ENCODE measurements at regions not wholly inside any gene's neighbourhood (a gene's known extent, or its start where the extent isn't known, plus 50 kb on each side); places are given as distances from the start of the nearest gene placed in this dataset.

- Histone ChIP-seq H3K9me3 (no peaks in the 10 kb centered on the region), H3K4me3 (no peak overlapping the region), H3K27ac (no peak overlapping the region), H3K36me3 (no peaks in the 10 kb centered on the region), H3K27me3 (no peaks in the 10 kb centered on the region), H3K4me1 (no peaks in the 10 kb centered on the region)
- WGBS = 62% methylated on average over 4 of the region's 4 CpGs
- no peak for DNase-seq (ENCODE audit: low spot score in 2 of 2)
- no peak for TF ChIP-seq POLR2A (IDR thresholded peaks at IDR 0.05)
- no peak for TF ChIP-seq CTCF (IDR thresholded peaks at IDR 0.05)
- no peak for TF ChIP-seq POLR2AphosphoS5 (IDR thresholded peaks at IDR 0.05)
- TF ChIP-seq EP300 (IDR thresholded peaks at IDR 0.05) = no peak
Observed at GRCh38 chr2:72051971-72052505, 95.6 kb downstream of the CYP26B1 start.

- Histone ChIP-seq H3K27me3 (no peaks in the 10 kb centered on the region), H3K9me3 (no peaks in the 10 kb centered on the region), H3K4me3 (no peak overlapping the region), H3K27ac (no peak overlapping the region), H3K36me3 (no peaks in the 10 kb centered on the region), H3K4me1 (no peaks in the 10 kb centered on the region)
- no peak for DNase-seq (ENCODE audit: low spot score in 2 of 2)
- no peak for TF ChIP-seq CTCF (IDR thresholded peaks at IDR 0.05)
- TF ChIP-seq POLR2A (IDR thresholded peaks at IDR 0.05) = no peak
- no peak for TF ChIP-seq POLR2AphosphoS5 (IDR thresholded peaks at IDR 0.05)
- TF ChIP-seq EP300 (IDR thresholded peaks at IDR 0.05) = no peak
- WGBS = 91% methylated on average over 2 of the region's 2 CpGs
Observed at GRCh38 chr2:72051204-72051603, 96.5 kb downstream of the CYP26B1 start.

GRCh38 chr2:72050734-72051133 lies 96.9 kb downstream of the CYP26B1 start:
- no peaks in the 10 kb centered on the region for H3K9me3 ChIP-seq
- no peak for TF ChIP-seq POLR2A (IDR thresholded peaks at IDR 0.05)
- no peak for TF ChIP-seq EP300 (IDR thresholded peaks at IDR 0.05)
- no peak for TF ChIP-seq POLR2AphosphoS5 (IDR thresholded peaks at IDR 0.05)
- TF ChIP-seq CTCF (IDR thresholded peaks at IDR 0.05) = no peak
- H3K27me3 ChIP-seq = no peaks in the 10 kb centered on the region
- DNase-seq (ENCODE audit: low spot score in 2 of 2) = no peak
- 81% methylated on average over 2 of the region's 2 CpGs for WGBS
- no peak overlapping the region for H3K4me3 ChIP-seq
- H3K27ac ChIP-seq = no peak overlapping the region
- H3K36me3 ChIP-seq = no peaks in the 10 kb centered on the region
- H3K4me1 ChIP-seq = no peaks in the 10 kb centered on the region

- TF ChIP-seq POLR2A (IDR thresholded peaks at IDR 0.05) (no peak), EP300 (IDR thresholded peaks at IDR 0.05) (no peak), POLR2AphosphoS5 (IDR thresholded peaks at IDR 0.05) (no peak)
- DNase-seq (ENCODE audit: low spot score in 2 of 2) = no peak
- H3K4me1 ChIP-seq = no peaks in the 10 kb centered on the region
- peaks cover 5% of the 10 kb centered on the region for H3K9me3 ChIP-seq
- H3K36me3 ChIP-seq = no peaks in the 10 kb centered on the region
- no peak overlapping the region for H3K27ac ChIP-seq
- no peak overlapping the region for H3K4me3 ChIP-seq
- no peaks in the 10 kb centered on the region for H3K27me3 ChIP-seq
Observed at GRCh38 chr2:72048881-72049477, 98.7 kb downstream of the CYP26B1 start.

- H3K27ac ChIP-seq = no peak overlapping the region
- H3K9me3 ChIP-seq = peaks cover 13% of the 10 kb centered on the region
- no peaks in the 10 kb centered on the region for H3K36me3 ChIP-seq
- DNase-seq (ENCODE audit: low spot score in 2 of 2) = no peak
- TF ChIP-seq CTCF (IDR thresholded peaks at IDR 0.05) (no peak), POLR2A (IDR thresholded peaks at IDR 0.05) (no peak), POLR2AphosphoS5 (IDR thresholded peaks at IDR 0.05) (no peak), EP300 (IDR thresholded peaks at IDR 0.05) (no peak)
- no peak overlapping the region for H3K4me3 ChIP-seq
- H3K27me3 ChIP-seq = no peaks in the 10 kb centered on the region
- H3K4me1 ChIP-seq = peaks cover 16% of the 10 kb centered on the region
Observed at GRCh38 chr2:72043985-72044384, 103.7 kb downstream of the CYP26B1 start.
